Stomach (tissue), 4 donors: ENCODE measurements at regions not wholly inside any gene's neighbourhood (a gene's known extent, or its start where the extent isn't known, plus 50 kb on each side); places are given as distances from the start of the nearest gene placed in this dataset.

Source experiments
- EP300 ChIP-seq: sonication (generic); formaldehyde crosslinking; IDR thresholded peaks from one replicate; pipeline ENCODE4 v1.6.1; 2017; ENCODE audit warnings: antibody characterized with exemption
- POLR2A ChIP-seq, 4 donors: fragments of 450-650 bp; IDR thresholded peaks; one replicate each; pipeline ENCODE4 v1.6.1; 2016; ENCODE audit warnings: antibody characterized with exemption in 4 of 4, control low read depth in 2 of 4, mild to moderate bottlenecking in 1 of 4, moderate library complexity in 1 of 4

DNA sequence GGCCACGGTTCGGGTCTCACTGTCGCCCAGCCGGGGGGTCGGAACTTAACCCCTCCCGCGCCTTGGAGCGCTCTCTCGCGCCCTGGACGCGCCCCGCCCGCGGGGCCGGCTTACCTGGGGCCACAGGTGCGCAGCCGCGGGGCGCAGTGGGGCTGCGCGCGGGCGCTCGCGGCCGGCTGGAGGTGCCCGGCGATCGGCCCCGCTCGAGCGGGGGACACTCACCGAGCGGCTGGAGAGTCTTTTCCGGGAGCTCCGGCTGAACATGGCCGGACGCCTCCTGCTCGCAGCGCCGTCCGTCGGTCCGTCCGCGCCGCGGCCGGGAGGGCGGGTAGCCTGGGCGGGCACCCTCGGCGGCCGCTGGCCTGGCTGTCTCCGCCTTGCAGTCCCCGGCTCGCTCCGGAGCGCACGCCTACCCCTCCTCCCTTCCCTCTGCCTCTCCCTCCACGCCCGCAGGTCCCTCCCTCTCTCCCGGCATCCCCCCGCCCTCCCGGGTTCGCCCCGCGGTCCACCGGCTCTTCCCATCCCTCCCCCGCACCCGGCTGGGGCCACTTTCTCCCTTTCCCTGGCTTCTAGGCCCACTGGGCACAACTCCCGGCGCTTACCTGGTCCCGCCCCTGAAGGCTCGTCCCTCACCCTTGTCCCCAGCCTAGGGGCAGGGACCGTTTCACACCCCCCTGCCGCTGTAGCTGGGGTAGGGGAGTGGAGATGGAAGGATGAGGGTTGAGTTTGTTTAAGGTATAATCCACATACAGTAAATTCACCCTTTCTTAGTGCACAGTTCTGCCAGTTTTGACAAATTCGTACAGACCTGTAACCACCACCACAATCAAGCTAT lies 220.1 kb upstream of the PRICKLE2 start:
- TF ChIP-seq EP300, result no peak
- TF ChIP-seq POLR2A (IDR thresholded peaks at IDR 0.05), result no peak
